OCI-LY1 (cell line): ENCODE measurements at regions not wholly inside any gene's neighbourhood (a gene's known extent, or its start where the extent isn't known, plus 50 kb on each side); places are given as distances from the start of the nearest gene placed in this dataset.

Experiments
- H2AFZ ChIP-seq: fragments of 200-600 bp; sonication (generic), shearing (Covaris generic); 2 replicates; pipeline ENCODE4 v1.6.0; 2014; ENCODE audit warnings: antibody characterized with exemption, mild to moderate bottlenecking, low read length
- H3F3A ChIP-seq: fragments of 200-600 bp; sonication (generic), shearing (Covaris generic); 2 replicates; pipeline ENCODE4 v1.6.0; 2014; ENCODE audit warnings: mild to moderate bottlenecking, antibody characterized with exemption, low read length, moderate library complexity; ENCODE audit not compliant: insufficient read depth
- H3K27ac ChIP-seq: fragments of 200-600 bp; sonication (generic); 2 replicates; pipeline ENCODE4 v1.5.1; 2014; ENCODE audit warnings: low read length, mixed run types, mild to moderate bottlenecking, low read depth; ENCODE audit not compliant: poor library complexity, severe bottlenecking
- H3K27me3 ChIP-seq: fragments of 200-600 bp; sonication (generic); 2 replicates; pipeline ENCODE4 v1.6.0; 2014; ENCODE audit warnings: antibody characterized with exemption, mild to moderate bottlenecking, low read length, moderate library complexity; ENCODE audit not compliant: insufficient read depth
- H3K36me3 ChIP-seq: fragments of 200-600 bp; sonication (generic); 2 replicates; pipeline ENCODE4 v1.6.1; 2014; ENCODE audit warnings: mild to moderate bottlenecking, antibody characterized with exemption, low read length, moderate library complexity, mixed read lengths; ENCODE audit not compliant: insufficient read depth
- H3K4me1 ChIP-seq: fragments of 200-600 bp; sonication (generic); 2 replicates; pipeline ENCODE4 v1.5.1; 2014; ENCODE audit warnings: mild to moderate bottlenecking, low read length, moderate library complexity; ENCODE audit not compliant: insufficient read depth, severe bottlenecking
- H3K4me2 ChIP-seq: fragments of 200-600 bp; sonication (generic), shearing (Covaris generic); 2 replicates; pipeline ENCODE4 v1.6.1; 2014; ENCODE audit warnings: low read length
- H3K4me3 ChIP-seq: fragments of 200-600 bp; sonication (generic); 2 replicates; pipeline ENCODE4 v1.5.1; 2014; ENCODE audit warnings: low read length, low read depth, mild to moderate bottlenecking, mixed read lengths; ENCODE audit not compliant: poor library complexity, severe bottlenecking
- H3K79me2 ChIP-seq: fragments of 200-600 bp; shearing (Covaris generic); 2 replicates; pipeline ENCODE4 v1.6.1; 2016; ENCODE audit warnings: mixed run types, low read length, mixed read lengths; ENCODE audit not compliant: insufficient read depth
- H3K9ac ChIP-seq: fragments of 200-600 bp; sonication (generic), shearing (Covaris generic); 2 replicates; pipeline ENCODE4 v1.6.1; 2014; ENCODE audit warnings: mild to moderate bottlenecking, low read length, mixed read lengths
- H3K9me2 ChIP-seq: fragments of 200-600 bp; sonication (generic), shearing (Covaris generic); 2 replicates; pipeline ENCODE4 v1.6.1; 2014; ENCODE audit warnings: low read depth, mild to moderate bottlenecking, low read length, mixed read lengths
- H3K9me3 ChIP-seq: fragments of 200-600 bp; shearing (Covaris generic); 2 replicates; pipeline ENCODE4 v1.6.1; 2014; ENCODE audit warnings: low read length, mixed read lengths
- H4K20me1 ChIP-seq: fragments of 200-600 bp; sonication (generic), shearing (Covaris generic); 2 replicates; pipeline ENCODE4 v1.6.0; 2016; ENCODE audit warnings: mild to moderate bottlenecking, low read length; ENCODE audit not compliant: insufficient read depth
- CTCF ChIP-seq: fragments of 200-600 bp; sonication (generic), shearing (Covaris generic); IDR thresholded peaks from 2 replicates; pipeline ENCODE4 v1.5.1; 2017; ENCODE audit warnings: mild to moderate bottlenecking, antibody characterized with exemption, low read length, moderate library complexity, mixed read lengths
- EZH2 ChIP-seq: fragments of 200-600 bp; sonication (generic), shearing (Covaris generic); IDR thresholded peaks from 2 replicates; pipeline ENCODE4 v1.8.0; 2017; ENCODE audit warnings: borderline replicate concordance, mixed run types, mild to moderate bottlenecking, antibody characterized with exemption, low read length, moderate library complexity, mixed read lengths

GRCh38 chr3:160061525-160061924 lies 72.9 kb downstream of the IL12A start:
- no peak overlapping the region for H3K4me3 ChIP-seq
- TF ChIP-seq EZH2 (no peak), CTCF (no peak)
- no peaks in the 10 kb centered on the region for H3K4me1 ChIP-seq
- no peaks in the 10 kb centered on the region for H3K79me2 ChIP-seq
- no peak overlapping the region for H2AFZ ChIP-seq
- H3K36me3 ChIP-seq = no peaks in the 10 kb centered on the region
- no peak overlapping the region for H3K9ac ChIP-seq
- H3K9me2 ChIP-seq = no peaks in the 10 kb centered on the region
- no peak overlapping the region for H3K27ac ChIP-seq
- H3F3A ChIP-seq = no peaks in the 10 kb centered on the region
- no peaks in the 10 kb centered on the region for H3K27me3 ChIP-seq
- H4K20me1 ChIP-seq = no peaks in the 10 kb centered on the region
- H3K4me2 ChIP-seq = no peak overlapping the region
- no peaks in the 10 kb centered on the region for H3K9me3 ChIP-seq

- Histone ChIP-seq H3K79me2 (no peaks in the 10 kb centered on the region), H3K36me3 (no peaks in the 10 kb centered on the region), H2AFZ (no peak overlapping the region), H4K20me1 (no peaks in the 10 kb centered on the region), H3F3A (no peaks in the 10 kb centered on the region), H3K27ac (no peak overlapping the region), H3K4me2 (no peak overlapping the region), H3K9me3 (no peaks in the 10 kb centered on the region), H3K27me3 (no peaks in the 10 kb centered on the region), H3K9me2 (no peaks in the 10 kb centered on the region), H3K4me1 (no peaks in the 10 kb centered on the region), H3K9ac (no peak overlapping the region), H3K4me3 (no peak overlapping the region)
- TF ChIP-seq CTCF (no peak), EZH2 (no peak)
Measured at GRCh38 chr3:160065282-160065681, 76.6 kb downstream of the IL12A start.

GRCh38 chr3:160065786-160066185 lies 77.2 kb downstream of the IL12A start:
- Histone ChIP-seq H3K4me1 (no peaks in the 10 kb centered on the region), H3K9me2 (no peaks in the 10 kb centered on the region), H2AFZ (no peak overlapping the region), H4K20me1 (no peaks in the 10 kb centered on the region), H3K4me3 (no peak overlapping the region), H3K9me3 (no peaks in the 10 kb centered on the region), H3K9ac (no peak overlapping the region), H3K27me3 (no peaks in the 10 kb centered on the region), H3K4me2 (no peak overlapping the region), H3K79me2 (no peaks in the 10 kb centered on the region), H3F3A (no peaks in the 10 kb centered on the region), H3K27ac (no peak overlapping the region), H3K36me3 (no peaks in the 10 kb centered on the region)
- TF ChIP-seq EZH2 (no peak), CTCF (no peak)
